Panc1 (cell line): ENCODE measurements at regions not wholly inside any gene's neighbourhood (a gene's known extent, or its start where the extent isn't known, plus 50 kb on each side); places are given as distances from the start of the nearest gene placed in this dataset.

Experiments
- ATAC-seq: fragments of 200-7000 bp; cut with Tn5 transposase; 2 replicates; pipeline ENCODE4 v1.9.1; 2020; ENCODE audit warnings: mild to moderate bottlenecking, moderate library complexity
- BruUV-seq: library from RNA; stranded (reverse); fragments of 400-500 nt; replicated peaks from 2 replicates; lab custom pipeline; 2021; lab: Mats Ljungman, UMichigan
- CTCF ChIA-PET: fragments of 300-600 bp; sonication (Branson Sonifier 250); formaldehyde crosslinking; loops from one replicate; lab custom pipeline; 2022; ENCODE audit warnings: antibody characterized with exemption; lab: Charles Lee
- POLR2A ChIA-PET: fragments of 300-600 bp; sonication (Branson Sonifier 250); formaldehyde crosslinking; loops from one replicate; lab custom pipeline; 2022; ENCODE audit warnings: antibody characterized with exemption; lab: Charles Lee
- DNase-seq: peaks from one replicate; pipeline ENCODE4 v3.0.0-alpha.2; 2010; ENCODE audit warnings: low read depth, low spot score
- H3K27ac ChIP-seq: 2 replicates; pipeline ENCODE4 v1.5.1; 2011; ENCODE audit warnings: mild to moderate bottlenecking, low read length, inconsistent platforms
- H3K27me3 ChIP-seq: fragments of 200-500 bp; sonication (Bioruptor generic); 2 replicates; pipeline ENCODE4 v1.6.0; 2014; ENCODE audit warnings: low read length, inconsistent platforms; ENCODE audit not compliant: control insufficient read depth, insufficient read depth
- H3K36me3 ChIP-seq: fragments of 200-500 bp; sonication (Bioruptor generic); 2 replicates; pipeline ENCODE4 v1.5.1; 2014; ENCODE audit warnings: inconsistent platforms, mild to moderate bottlenecking, low read length, moderate library complexity; ENCODE audit not compliant: control insufficient read depth, insufficient read depth
- H3K4me1 ChIP-seq: 2 replicates; pipeline ENCODE4 v1.5.1; 2011; ENCODE audit warnings: inconsistent platforms, mild to moderate bottlenecking, low read length, moderate library complexity; ENCODE audit not compliant: control insufficient read depth, insufficient read depth
- H3K4me3 ChIP-seq, 2 experiments: 2 replicates each; pipeline ENCODE4 v1.5.1; 2011 to 2012; ENCODE audit warnings: low read depth in 2 of 2, low read length in 2 of 2, mild to moderate bottlenecking in 2 of 2, inconsistent platforms in 1 of 2, moderate library complexity in 1 of 2
- H3K9me3 ChIP-seq: fragments of 200-500 bp; sonication (Bioruptor generic); 2 replicates; pipeline ENCODE4 v1.5.1; 2014; ENCODE audit warnings: low read depth, mild to moderate bottlenecking, inconsistent platforms, low read length, moderate library complexity; ENCODE audit not compliant: control insufficient read depth, insufficient read depth
- CTCF ChIP-seq: fragments of 450-650 bp; IDR thresholded peaks from 2 replicates; pipeline ENCODE4 v1.5.1; 2017; ENCODE audit warnings: mild to moderate bottlenecking
- POLR2AphosphoS5 ChIP-seq: IDR thresholded peaks from 2 replicates; pipeline ENCODE4 v1.6.1; 2012; ENCODE audit warnings: mild to moderate bottlenecking, low read depth, low read length, moderate library complexity
- REST ChIP-seq, 2 experiments: IDR thresholded peaks; 2 replicates each; pipeline ENCODE4 v1.6.1; 2011 to 2012; ENCODE audit warnings: low read depth in 2 of 2, control low read depth in 1 of 2, low read length in 1 of 2, mild to moderate bottlenecking in 1 of 2, moderate library complexity in 1 of 2; ENCODE audit not compliant: insufficient read depth in 1 of 2
- SIN3A ChIP-seq: IDR thresholded peaks from 2 replicates; pipeline ENCODE4 v1.6.1; 2012; ENCODE audit warnings: low read depth, mild to moderate bottlenecking, low read length, moderate library complexity, borderline replicate concordance; ENCODE audit not compliant: insufficient read depth
- TCF7L2 ChIP-seq: IDR thresholded peaks from 2 replicates; pipeline ENCODE4 v1.6.1; 2011; ENCODE audit warnings: mild to moderate bottlenecking, low read depth, low read length, inconsistent platforms
- in situ Hi-C: cut with HindIII; loops from 2 replicates; pipeline ENCODE4 v1.10.0; 2016; ENCODE audit warnings: low sequenced_read_pairs, low pct_unique_long_range_greater_than_20kb
- intact Hi-C: fragments of 100-400 bp; cut with micrococcal nuclease; formaldehyde crosslinking; loops from one replicate; pipeline ENCODE4 v1.10.0; 2022; ENCODE audit not compliant: unreplicated experiment

- no peak overlapping the region for H3K4me3 ChIP-seq
- intact Hi-C loops (no loop called here), in situ Hi-C loops (no loop called here)
- H3K4me1 ChIP-seq, result no peaks in the 10 kb centered on the region
- no peaks in the 10 kb centered on the region; the same call in 1 of the 2 replicates for H3K27me3 ChIP-seq
- no TSS peak for BruUV-seq
- ChIA-PET CTCF (no interaction called here), POLR2A (no interaction called here)
- no peak overlapping the region for H3K27ac ChIP-seq
- ATAC-seq (no peak), DNase-seq (no peak)
- no peaks in the 10 kb centered on the region for H3K9me3 ChIP-seq
- no peak for TF ChIP-seq REST (IDR thresholded peaks at IDR 0.05; ENCODE audit: insufficient read depth in 1 of 2, low read depth in 2 of 2, low read length in 1 of 2)
- no peak for TF ChIP-seq TCF7L2
- TF ChIP-seq CTCF, result no peak
- no peak for TF ChIP-seq SIN3A
- no peak for TF ChIP-seq POLR2AphosphoS5
- H3K36me3 ChIP-seq, result no peaks in the 10 kb centered on the region
Observed at GRCh38 chr2:2731816-2732284, 400.8 kb upstream of the MYT1L start.

GRCh38 chr2:2731101-2731815 lies 400.2 kb upstream of the MYT1L start:
- no peaks in the 10 kb centered on the region; the same call in 1 of the 2 replicates for H3K27me3 ChIP-seq
- intact Hi-C loops, result no loop called here
- no peaks in the 10 kb centered on the region for H3K9me3 ChIP-seq
- H3K27ac ChIP-seq, result no peak overlapping the region
- ATAC-seq, result peak; percentile 27; the same call in 1 of the 2 replicates
- no peak for DNase-seq
- no TSS peak for BruUV-seq
- no peaks in the 10 kb centered on the region for H3K36me3 ChIP-seq
- no peaks in the 10 kb centered on the region for H3K4me1 ChIP-seq
- in situ Hi-C loops, result no loop called here
- TF ChIP-seq CTCF (no peak), POLR2AphosphoS5 (no peak), SIN3A (no peak), REST (IDR thresholded peaks at IDR 0.05; ENCODE audit: insufficient read depth in 1 of 2, low read depth in 2 of 2, low read length in 1 of 2) (no peak), TCF7L2 (no peak)
- ChIA-PET CTCF (no interaction called here), POLR2A (no interaction called here)
- no peak overlapping the region for H3K4me3 ChIP-seq
